K562 (cell line): ENCODE measurements at regions not wholly inside any gene's neighbourhood (a gene's known extent, or its start where the extent isn't known, plus 50 kb on each side); places are given as distances from the start of the nearest gene placed in this dataset.
A peak's percentile ranks its signal among the peaks of the same experiment; 100 is the strongest.

Source experiments
- ATAC-seq: fragments of 200-7000 bp; cut with Tn5 transposase; 3 replicates; pipeline ENCODE4 v1.9.1; 2020; ENCODE audit warnings: moderate library complexity
- BruUV-seq: library from RNA; stranded (reverse); fragments of 400-500 nt; replicated peaks from 2 replicates; lab custom pipeline; 2021; lab: Mats Ljungman, UMichigan
- CTCF ChIA-PET: fragments of 300-600 bp; formaldehyde crosslinking; extraction: SDS; loops from one replicate; lab custom pipeline; 2021; ENCODE audit warnings: low intra/inter-chr PET ratio; lab: Yijun Ruan, JAX
- POLR2A ChIA-PET: fragments of 300-600, 350-650 bp; sonication (Branson Sonifier 250); formaldehyde crosslinking; extraction: SDS; loops from one replicate; lab custom pipeline; 2021; ENCODE audit warnings: antibody characterized with exemption, inconsistent platforms; lab: Yijun Ruan, JAX
- DNase-seq, 4 experiments: peaks; one replicate each; pipeline versions ENCODE4 v3.0.0 to v3.0.0-alpha.2; 2011 to 2018; ENCODE audit warnings: low spot score in 3 of 4, mixed read lengths in 3 of 4; ENCODE audit errors: extremely low read depth in 1 of 4
- FAIRE-seq: peaks from 2 replicates; lab custom pipeline; 2011; peaks lifted over from hg19 to GRCh38; lab: Jason Lieb, UNC
- H2AFZ ChIP-seq: 2 replicates; pipeline ENCODE4 v1.6.0; 2011; ENCODE audit warnings: low read depth, low read length, control low read depth, inconsistent platforms
- H3K27ac ChIP-seq: fragments of 200-600 bp; 3 replicates; pipeline ENCODE4 v1.8.0; 2011; ENCODE audit warnings: low read depth, mild to moderate bottlenecking, control low read depth, inconsistent platforms, low read length, moderate library complexity, mixed read lengths; ENCODE audit errors: extremely low read depth
- H3K27me3 ChIP-seq, 2 experiments: fragments of 300-600 bp in 1 of 2; 2 replicates in 1 of 2; 3 replicates in 1 of 2; pipeline versions ENCODE4 v1.6.0 to v1.8.0; 2011; ENCODE audit warnings: inconsistent platforms in 2 of 2, low read length in 2 of 2, mild to moderate bottlenecking in 1 of 2, mixed read lengths in 1 of 2, moderate library complexity in 1 of 2; ENCODE audit not compliant: control insufficient read depth in 2 of 2, insufficient read depth in 2 of 2
- H3K36me3 ChIP-seq: fragments of 300-600 bp; 3 replicates; pipeline ENCODE4 v1.8.0; 2011; ENCODE audit warnings: mild to moderate bottlenecking, low read length, inconsistent platforms; ENCODE audit not compliant: control insufficient read depth, insufficient read depth
- H3K4me1 ChIP-seq, 2 experiments: fragments of 200-600 bp in 1 of 2; replicated peaks in 1 of 2; 2 replicates in 1 of 2; 3 replicates in 1 of 2; pipeline versions ENCODE4 v1.5.1 to v1.8.0; 2011; ENCODE audit warnings: inconsistent platforms in 2 of 2, low read length in 2 of 2, mild to moderate bottlenecking in 1 of 2, mixed read lengths in 1 of 2, moderate library complexity in 1 of 2; ENCODE audit not compliant: control insufficient read depth in 2 of 2, insufficient read depth in 2 of 2
- H3K4me2 ChIP-seq: 2 replicates; pipeline ENCODE4 v1.6.1; 2011; ENCODE audit warnings: low read length, control low read depth, inconsistent platforms, mixed read lengths; ENCODE audit not compliant: insufficient read depth
- H3K4me3 ChIP-seq: fragments of 200-600 bp; sonication (generic), shearing (Covaris generic); 2 replicates; pipeline ENCODE4 v1.5.1; 2016; ENCODE audit warnings: control low read depth, inconsistent platforms
- H3K79me2 ChIP-seq: fragments of 200-600 bp; 3 replicates; pipeline ENCODE4 v1.8.0; 2011; ENCODE audit warnings: low read length, inconsistent platforms; ENCODE audit not compliant: control insufficient read depth, insufficient read depth
- H3K9ac ChIP-seq, 2 experiments: 2 replicates each; pipeline versions ENCODE4 v1.6.0 to v1.6.1; 2011; ENCODE audit warnings: low read depth in 2 of 2, low read length in 2 of 2, control low read depth in 1 of 2, inconsistent platforms in 1 of 2, mild to moderate bottlenecking in 1 of 2, mixed read lengths in 1 of 2; ENCODE audit not compliant: insufficient read depth in 1 of 2
- H3K9me1 ChIP-seq: one replicate; pipeline ENCODE4 v1.6.0; 2011; ENCODE audit warnings: inconsistent platforms, mild to moderate bottlenecking, low read length, moderate library complexity; ENCODE audit not compliant: control insufficient read depth, insufficient read depth
- H3K9me3 ChIP-seq: replicated peaks from 2 replicates; pipeline ENCODE4 v1.5.1; 2011; ENCODE audit warnings: low read depth, low read length, inconsistent platforms; ENCODE audit not compliant: control insufficient read depth, insufficient read depth
- H4K20me1 ChIP-seq: replicated peaks from 2 replicates; pipeline ENCODE4 v1.6.1; 2011; ENCODE audit warnings: low read length, inconsistent platforms, mixed read lengths; ENCODE audit not compliant: control insufficient read depth, insufficient read depth
- WGBS: fragments of 100-300 bp; shearing (Covaris generic); methylation state at CpG from one replicate; pipeline ENCODE4 v1.1.6; 2016; ENCODE audit warnings: low coverage, mixed read lengths; ENCODE audit not compliant: insufficient coverage; ENCODE audit errors: missing lambda C conversion rate; 5-methylcytosine and 5-hydroxymethylcytosine counted together
- in situ Hi-C: fragments of 300-500 bp; cut with MboI; formaldehyde crosslinking; loops from 4 replicates; pipeline ENCODE4 v1.15.0; 2018; ENCODE audit warnings: inconsistent platforms, mixed read lengths
- intact Hi-C: fragments of 100-400 bp; cut with micrococcal nuclease; formaldehyde crosslinking; loops from 2 replicates; pipeline ENCODE4 v1.14.2; 2022
- TF ChIP-seq, protein P1 (sequence below): fragments of 450-650 bp; IDR thresholded peaks from 2 replicates; pipeline ENCODE4 v1.6.1; 2016; ENCODE audit warnings: low read depth

DNA sequence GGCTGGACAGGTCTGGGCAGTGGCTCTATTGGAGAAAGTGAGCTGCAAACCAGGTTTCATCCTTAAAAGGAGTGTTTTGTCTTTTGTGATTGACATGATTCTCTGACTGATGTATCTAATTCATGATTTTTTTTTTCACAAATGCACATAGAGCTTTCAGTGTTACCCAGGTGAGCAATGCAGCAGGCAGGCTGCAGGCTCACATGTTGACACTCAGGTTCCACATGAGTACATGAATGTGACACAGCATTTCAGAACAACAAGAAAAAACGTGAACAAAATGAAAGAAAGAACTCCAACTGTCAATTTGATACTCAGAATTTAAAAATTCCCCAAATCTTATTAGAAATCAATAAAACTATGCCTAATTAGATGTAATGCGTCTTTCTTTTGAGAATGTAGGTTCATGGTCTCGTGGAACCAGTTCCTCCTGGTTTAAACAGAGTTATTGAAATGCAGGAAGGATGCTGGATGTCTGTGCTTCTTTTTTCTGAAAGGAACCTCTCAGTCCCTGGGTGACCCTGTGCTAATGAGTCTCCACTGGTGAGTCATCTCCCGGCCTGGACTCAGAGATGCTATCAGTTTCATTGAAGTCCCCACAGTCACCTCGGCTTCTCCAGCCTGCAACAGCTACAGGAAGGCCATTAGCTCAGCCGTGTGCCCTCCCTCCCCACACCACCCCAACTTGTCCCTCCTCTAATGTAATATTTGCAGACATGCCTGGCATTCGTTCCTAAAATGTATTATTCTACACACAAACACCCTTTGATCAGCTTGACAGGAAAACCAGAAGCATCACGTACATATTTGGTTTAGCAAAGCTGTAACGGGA is 430.4 kb downstream of the LPIN1 start:
- peak overlapping the region; percentile 51; the same call in 1 of the 2 replicates for H2AFZ ChIP-seq
- H4K20me1 ChIP-seq = no peaks in the 10 kb centered on the region
- peak overlapping the region in 1 of 2 experiments; percentile 30; a peak in 2 of 4 replicates for H3K9ac ChIP-seq
- H3K4me3 ChIP-seq = no peak overlapping the region
- FAIRE-seq = peak; percentile 97
- H3K79me2 ChIP-seq = no peaks in the 10 kb centered on the region
- H3K4me2 ChIP-seq = peak overlapping the region; percentile 58
- BruUV-seq = no TSS peak
- CTCF ChIA-PET = no interaction called here
- no peaks in the 10 kb centered on the region for H3K27me3 ChIP-seq
- 5% methylated on average over 9 of the region's 9 CpGs for WGBS
- intact Hi-C loops (loop anchor here (10.0 kb wide), 1 partner anchor 258 kb away; no protein-coding TSS in a partner anchor), in situ Hi-C loops (no loop called here)
- ATAC-seq = peak; percentile 97
- H3K9me1 ChIP-seq = no peaks in the 10 kb centered on the region
- H3K9me3 ChIP-seq = no peaks in the 10 kb centered on the region
- peak; percentile 88 to 94 (median 91) for DNase-seq
- H3K36me3 ChIP-seq = no peaks in the 10 kb centered on the region
- peak overlapping the region; percentile 70 for H3K27ac ChIP-seq
- POLR2A ChIA-PET = interaction anchor here (0.6 to 2.3 kb wide), 4 partner anchors 10 to 539 kb away, joined by 3 to 7 read pairs (median 3); partner anchors contain the start of gene TRIB2
- H3K4me1 ChIP-seq = peaks cover 21 to 32% of the 10 kb centered on the region in 2 experiments
- TF ChIP-seq, protein P1, sequence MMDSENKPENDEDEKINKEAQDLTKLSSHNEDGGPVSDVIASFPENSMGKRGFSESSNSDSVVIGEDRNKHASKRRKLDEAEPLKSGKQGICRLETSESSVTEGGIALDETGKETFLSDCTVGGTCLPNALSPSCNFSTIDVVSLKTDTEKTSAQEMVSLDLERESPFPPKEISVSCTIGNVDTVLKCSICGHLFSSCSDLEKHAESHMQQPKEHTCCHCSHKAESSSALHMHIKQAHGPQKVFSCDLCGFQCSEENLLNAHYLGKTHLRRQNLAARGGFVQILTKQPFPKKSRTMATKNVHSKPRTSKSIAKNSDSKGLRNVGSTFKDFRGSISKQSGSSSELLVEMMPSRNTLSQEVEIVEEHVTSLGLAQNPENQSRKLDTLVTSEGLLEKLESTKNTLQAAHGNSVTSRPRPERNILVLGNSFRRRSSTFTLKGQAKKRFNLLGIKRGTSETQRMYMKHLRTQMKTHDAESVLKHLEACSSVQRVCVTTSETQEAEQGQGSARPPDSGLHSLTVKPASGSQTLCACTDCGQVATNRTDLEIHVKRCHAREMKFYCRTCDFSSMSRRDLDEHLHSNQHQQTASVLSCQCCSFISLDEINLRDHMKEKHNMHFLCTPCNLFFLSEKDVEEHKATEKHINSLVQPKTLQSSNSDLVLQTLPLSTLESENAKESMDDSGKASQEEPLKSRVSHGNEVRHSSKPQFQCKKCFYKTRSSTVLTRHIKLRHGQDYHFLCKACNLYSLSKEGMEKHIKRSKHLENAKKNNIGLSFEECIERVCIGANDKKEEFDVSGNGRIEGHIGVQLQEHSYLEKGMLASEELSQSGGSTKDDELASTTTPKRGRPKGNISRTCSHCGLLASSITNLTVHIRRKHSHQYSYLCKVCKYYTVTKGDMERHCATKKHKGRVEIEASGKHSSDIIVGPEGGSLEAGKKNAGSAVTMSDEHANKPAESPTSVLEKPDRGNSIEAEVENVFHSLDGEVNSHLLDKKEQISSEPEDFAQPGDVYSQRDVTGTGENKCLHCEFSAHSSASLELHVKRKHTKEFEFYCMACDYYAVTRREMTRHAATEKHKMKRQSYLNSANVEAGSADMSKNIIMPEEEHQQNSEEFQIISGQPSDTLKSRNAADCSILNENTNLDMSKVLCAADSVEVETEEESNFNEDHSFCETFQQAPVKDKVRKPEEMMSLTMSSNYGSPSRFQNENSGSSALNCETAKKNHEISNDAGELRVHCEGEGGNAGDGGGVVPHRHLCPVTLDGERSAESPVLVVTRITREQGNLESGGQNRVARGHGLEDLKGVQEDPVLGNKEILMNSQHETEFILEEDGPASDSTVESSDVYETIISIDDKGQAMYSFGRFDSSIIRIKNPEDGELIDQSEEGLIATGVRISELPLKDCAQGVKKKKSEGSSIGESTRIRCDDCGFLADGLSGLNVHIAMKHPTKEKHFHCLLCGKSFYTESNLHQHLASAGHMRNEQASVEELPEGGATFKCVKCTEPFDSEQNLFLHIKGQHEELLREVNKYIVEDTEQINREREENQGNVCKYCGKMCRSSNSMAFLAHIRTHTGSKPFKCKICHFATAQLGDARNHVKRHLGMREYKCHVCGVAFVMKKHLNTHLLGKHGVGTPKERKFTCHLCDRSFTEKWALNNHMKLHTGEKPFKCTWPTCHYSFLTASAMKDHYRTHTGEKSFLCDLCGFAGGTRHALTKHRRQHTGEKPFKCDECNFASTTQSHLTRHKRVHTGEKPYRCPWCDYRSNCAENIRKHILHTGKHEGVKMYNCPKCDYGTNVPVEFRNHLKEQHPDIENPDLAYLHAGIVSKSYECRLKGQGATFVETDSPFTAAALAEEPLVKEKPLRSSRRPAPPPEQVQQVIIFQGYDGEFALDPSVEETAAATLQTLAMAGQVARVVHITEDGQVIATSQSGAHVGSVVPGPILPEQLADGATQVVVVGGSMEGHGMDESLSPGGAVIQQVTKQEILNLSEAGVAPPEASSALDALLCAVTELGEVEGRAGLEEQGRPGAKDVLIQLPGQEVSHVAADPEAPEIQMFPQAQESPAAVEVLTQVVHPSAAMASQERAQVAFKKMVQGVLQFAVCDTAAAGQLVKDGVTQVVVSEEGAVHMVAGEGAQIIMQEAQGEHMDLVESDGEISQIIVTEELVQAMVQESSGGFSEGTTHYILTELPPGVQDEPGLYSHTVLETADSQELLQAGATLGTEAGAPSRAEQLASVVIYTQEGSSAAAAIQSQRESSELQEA = no peak
